GM18861 (cell line): ENCODE measurements at regions not wholly inside any gene's neighbourhood (a gene's known extent, or its start where the extent isn't known, plus 50 kb on each side); places are given as distances from the start of the nearest gene placed in this dataset.

ENCODE experiments used
- ATAC-seq: cut with Tn5 transposase; IDR thresholded peaks from one replicate; pipeline ENCODE4 v1.9.1; 2021; ENCODE audit not compliant: unreplicated experiment

DNA sequence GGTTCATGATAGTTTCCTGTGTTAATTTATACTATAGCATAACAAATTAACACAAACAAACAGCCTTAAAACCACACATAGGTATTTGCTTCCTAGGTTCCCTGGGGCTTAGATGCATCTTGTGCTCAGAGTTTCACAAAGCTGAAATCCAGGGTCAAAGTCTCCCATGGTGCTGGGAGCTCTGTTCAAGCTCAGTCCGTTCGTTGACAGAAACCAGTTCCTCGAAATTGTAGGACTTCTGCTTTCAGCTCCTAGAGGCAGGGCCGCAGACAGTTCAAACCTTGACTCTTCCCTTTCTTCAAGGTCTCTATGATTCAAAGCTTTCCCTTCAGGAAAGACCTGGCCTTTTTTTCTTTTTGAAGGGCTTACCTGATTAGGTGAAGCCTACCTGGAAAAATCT, 90.5 kb downstream of the VSTM2A start:
- ATAC-seq, result no peak

DNA sequence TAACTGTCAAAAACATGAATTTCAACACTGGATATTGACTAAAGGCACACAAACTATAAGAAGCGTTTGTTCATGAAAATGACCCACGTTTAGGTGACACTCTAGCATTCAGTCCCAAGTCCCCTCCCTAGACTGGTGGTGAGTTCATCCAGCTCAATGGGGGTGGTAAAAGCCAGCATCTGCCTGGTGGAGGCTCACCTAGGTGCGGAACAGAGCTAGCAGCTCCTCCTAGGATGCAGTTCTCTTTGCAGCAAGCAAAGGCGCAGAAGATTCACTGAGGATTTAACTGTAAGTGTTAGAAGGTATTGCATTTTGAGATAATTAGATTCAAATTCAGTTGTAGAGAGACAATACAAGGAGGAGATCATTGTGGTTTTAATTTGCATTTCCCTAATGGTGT, 87.6 kb downstream of the VSTM2A start:
- ATAC-seq, result no peak

DNA sequence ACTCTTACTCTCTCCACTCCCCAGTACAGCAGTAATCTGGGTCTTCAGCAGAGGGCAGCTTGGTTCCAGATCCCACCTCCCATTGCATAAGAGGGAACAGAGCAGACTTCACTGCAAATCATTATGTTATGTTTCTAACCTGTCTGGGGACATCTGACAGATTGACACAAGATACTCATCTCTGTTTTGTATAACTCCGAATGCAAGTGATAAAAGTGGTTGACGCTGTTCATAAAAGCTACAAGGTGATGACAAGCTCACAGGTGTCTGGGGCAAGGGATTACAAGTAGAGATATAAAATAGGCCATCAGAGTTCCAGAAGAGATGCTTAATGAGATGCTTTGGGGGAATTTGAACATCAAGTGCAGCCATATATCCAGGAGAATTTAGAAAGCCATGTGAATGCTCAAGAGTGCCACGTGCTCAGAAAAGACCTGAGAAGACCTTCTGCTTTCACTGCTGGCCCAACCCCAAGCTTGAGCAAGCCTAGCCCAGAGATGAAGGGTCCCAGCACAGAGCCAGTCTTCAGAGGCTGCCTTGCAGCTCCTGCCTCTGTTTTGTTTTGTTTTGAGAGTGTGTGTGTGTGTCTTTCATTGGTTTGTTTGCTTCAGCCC, 80.6 kb downstream of the VSTM2A start:
- ATAC-seq, result no peak
